Iris pigment epithelial cell (primary cell): ENCODE measurements at regions not wholly inside any gene's neighbourhood (a gene's known extent, or its start where the extent isn't known, plus 50 kb on each side); places are given as distances from the start of the nearest gene placed in this dataset.

Experiments used
- DNase-seq: peaks from one replicate; pipeline ENCODE4 v3.0.0-alpha.2; 2011; ENCODE audit warnings: low read depth

DNA sequence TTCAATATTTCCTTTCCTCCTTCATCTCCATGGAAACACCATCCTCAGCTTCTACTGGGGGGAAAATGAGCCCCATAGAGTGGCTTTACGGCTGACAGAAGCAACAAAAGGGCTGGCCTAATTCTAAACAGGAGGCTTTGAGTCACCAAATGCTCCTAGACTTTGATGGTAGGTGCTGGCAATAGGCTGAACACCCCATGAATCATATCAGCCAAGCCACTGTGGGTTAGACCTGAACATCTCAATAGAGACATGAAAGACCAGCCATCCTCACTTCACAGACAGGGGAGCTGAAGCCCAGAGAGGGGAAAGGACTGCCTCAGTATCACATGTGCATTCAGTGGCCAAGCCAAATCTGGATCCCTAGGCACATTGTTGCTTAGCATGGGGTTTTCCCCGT lies 107.6 kb downstream of the AMER1 start:
- no peak for DNase-seq

DNA sequence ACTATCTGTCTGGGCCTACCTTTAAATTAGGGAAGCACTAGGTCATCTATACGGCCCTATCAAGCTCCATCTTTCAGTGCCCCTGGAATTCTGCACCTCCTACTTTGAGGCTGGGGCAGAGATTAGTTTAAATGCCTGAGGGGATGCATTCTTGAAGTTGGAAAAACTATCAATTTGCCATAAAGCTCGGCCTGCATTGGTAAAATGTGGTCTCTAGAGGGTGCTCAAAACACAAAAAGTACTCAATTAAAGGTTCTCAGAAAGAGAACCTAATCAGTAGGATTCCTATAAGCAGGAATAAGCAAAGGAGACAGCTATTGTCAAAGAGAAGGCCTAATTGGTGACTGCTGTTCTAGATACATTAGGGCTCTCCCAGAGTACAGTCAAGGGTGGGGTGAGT lies 111.7 kb downstream of the AMER1 start:
- DNase-seq, result peak; percentile 1
